Kidney capillary endothelial cell (primary cell): ENCODE measurements at regions not wholly inside any gene's neighbourhood (a gene's known extent, or its start where the extent isn't known, plus 50 kb on each side); places are given as distances from the start of the nearest gene placed in this dataset.
"Not testable (repeated sequence)": the region's sequence is repeated elsewhere in the genome, so short reads cannot be mapped to it uniquely, and the experiment has no call there.

Source experiments
- DNase-seq: peaks from one replicate; pipeline ENCODE4 v3.0.0-alpha.2; 2018; ENCODE audit warnings: low spot score

GRCh38 chr2:150136401-150136800 lies 351.1 kb downstream of the RND3 start:
- DNase-seq, result no peak

GRCh38 chr2:150135223-150135883 lies 352.1 kb downstream of the RND3 start:
- DNase-seq, result no peak

GRCh38 chr2:150134223-150134857 lies 353.1 kb downstream of the RND3 start:
- no peak for DNase-seq

GRCh38 chr2:150133623-150134022 lies 353.8 kb downstream of the RND3 start:
- peak; percentile 99 for DNase-seq

GRCh38 chr2:150129921-150130575 lies 357.4 kb downstream of the RND3 start:
- no peak for DNase-seq

GRCh38 chr2:150127995-150128394 lies 359.5 kb downstream of the RND3 start:
- peak; percentile 71 for DNase-seq

GRCh38 chr2:150127346-150127990 lies 360.0 kb downstream of the RND3 start:
- DNase-seq, result no peak

- DNase-seq, result no peak
These were observed 360.6 kb downstream of the RND3 start for GRCh38 chr2:150126839-150127238.

- DNase-seq, result no peak
These were observed 361.2 kb downstream of the RND3 start for GRCh38 chr2:150126143-150126740.

GRCh38 chr2:150125708-150126107 lies 361.8 kb downstream of the RND3 start:
- no peak for DNase-seq

- DNase-seq, result no peak
These were observed 362.3 kb downstream of the RND3 start for GRCh38 chr2:150125188-150125587.

GRCh38 chr2:150124739-150125138 lies 362.7 kb downstream of the RND3 start:
- no peak for DNase-seq

GRCh38 chr2:150122871-150123613 lies 364.4 kb downstream of the RND3 start:
- no peak for DNase-seq

- DNase-seq, result no peak
These were observed 365.3 kb downstream of the RND3 start for GRCh38 chr2:150122156-150122555.

- no peak for DNase-seq
These were observed 367.0 kb downstream of the RND3 start for GRCh38 chr2:150120326-150120955.

- DNase-seq, result no peak
These were observed 367.6 kb downstream of the RND3 start for GRCh38 chr2:150119819-150120218.

GRCh38 chr2:150114089-150114488 lies 373.4 kb downstream of the RND3 start:
- not testable (repeated sequence) for DNase-seq

GRCh38 chr2:150110548-150110947 lies 376.9 kb downstream of the RND3 start:
- no peak for DNase-seq

GRCh38 chr2:150109912-150110311 lies 377.6 kb downstream of the RND3 start:
- DNase-seq, result no peak

GRCh38 chr2:150109028-150109427 lies 378.4 kb downstream of the RND3 start:
- no peak for DNase-seq

GRCh38 chr2:150107816-150108215 lies 379.7 kb downstream of the RND3 start:
- no peak for DNase-seq
